ENCODE measurements at regions not wholly inside any gene's neighbourhood (a gene's known extent, or its start where the extent isn't known, plus 50 kb on each side); places are given as distances from the start of the nearest gene placed in this dataset.

DNA sequence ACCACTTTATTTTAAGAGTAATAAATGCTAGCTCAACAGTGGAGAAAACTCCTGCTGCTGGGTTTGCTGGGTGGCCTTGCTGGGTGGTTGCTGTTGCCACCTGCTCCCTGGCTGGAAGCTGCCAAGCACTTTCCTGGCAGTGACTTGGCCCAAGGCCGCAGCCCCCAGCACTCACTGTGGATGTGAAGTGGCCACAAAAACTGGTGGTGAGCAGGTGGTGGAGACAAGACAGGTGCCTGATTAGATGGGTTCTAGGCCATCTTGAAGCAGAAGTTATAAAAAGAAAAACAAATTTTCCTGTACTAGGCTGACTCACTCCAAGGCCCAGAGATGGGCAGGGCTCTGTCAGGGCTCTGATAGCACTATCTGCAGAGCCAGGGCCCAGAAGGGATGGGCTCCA, 224.7 kb upstream of the NLRP1 start:
- no peak for DNase-seq (ENCODE audit: low spot score)
- Histone ChIP-seq H3K9me3 (ENCODE audit: control insufficient read depth in 4 of 4, low read length in 3 of 4) (peaks cover 7 to 26% (median 11%) of the 10 kb centered on the region in 4 donors), H3K4me3 (ENCODE audit: low read depth in 1 of 3, low read length in 3 of 3) (no peak overlapping the region), H3K9ac (ENCODE audit: low read depth in 1 of 2, low read length in 2 of 2) (no peak overlapping the region), H3K27me3 (ENCODE audit: control insufficient read depth in 4 of 4, insufficient read depth in 4 of 4, low read length in 3 of 4) (peaks cover 0 to 7% (median 2%) of the 10 kb centered on the region in 4 donors), H3K36me3 (ENCODE audit: control insufficient read depth in 4 of 4, insufficient read depth in 3 of 4, low read depth in 1 of 4, low read length in 3 of 4) (no peaks in the 10 kb centered on the region), H3K4me1 (ENCODE audit: control insufficient read depth in 4 of 4, insufficient read depth in 4 of 4, low read length in 3 of 4) (no peaks in the 10 kb centered on the region), H3K27ac (ENCODE audit: low read depth in 1 of 2, low read length in 2 of 2) (no peak overlapping the region)
- TF ChIP-seq EGR1 (IDR thresholded peaks at IDR 0.05; ENCODE audit: low read depth in 2 of 2): no peak
- no peak for TF ChIP-seq NR2F2 (IDR thresholded peaks at IDR 0.05)
- no peak for TF ChIP-seq HNF4G (IDR thresholded peaks at IDR 0.05)
- no peak for TF ChIP-seq RXRA (IDR thresholded peaks at IDR 0.05)
- TF ChIP-seq TAF1 (conservative IDR thresholded peaks at IDR 0.05): no peak
- TF ChIP-seq, protein P1, sequence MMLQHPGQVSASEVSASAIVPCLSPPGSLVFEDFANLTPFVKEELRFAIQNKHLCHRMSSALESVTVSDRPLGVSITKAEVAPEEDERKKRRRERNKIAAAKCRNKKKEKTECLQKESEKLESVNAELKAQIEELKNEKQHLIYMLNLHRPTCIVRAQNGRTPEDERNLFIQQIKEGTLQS (IDR thresholded peaks at IDR 0.05): no peak
- TF ChIP-seq, protein P2, sequence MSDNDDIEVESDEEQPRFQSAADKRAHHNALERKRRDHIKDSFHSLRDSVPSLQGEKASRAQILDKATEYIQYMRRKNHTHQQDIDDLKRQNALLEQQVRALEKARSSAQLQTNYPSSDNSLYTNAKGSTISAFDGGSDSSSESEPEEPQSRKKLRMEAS (IDR thresholded peaks at IDR 0.05): no peak
- no peak for TF ChIP-seq HNF4A (conservative IDR thresholded peaks at IDR 0.05)
- no peak for TF ChIP-seq GABPA (IDR thresholded peaks at IDR 0.05 in 1 of 2, conservative IDR thresholded peaks at IDR 0.05 in 1 of 2)
- TF ChIP-seq JUND (IDR thresholded peaks at IDR 0.05): no peak
- TF ChIP-seq FOXA2 (IDR thresholded peaks at IDR 0.05): no peak
- no peak for TF ChIP-seq FOXA1 (IDR thresholded peaks at IDR 0.05)
- TF ChIP-seq YY1 (IDR thresholded peaks at IDR 0.05): no peak
- no peak for TF ChIP-seq SP1 (IDR thresholded peaks at IDR 0.05)
- TF ChIP-seq RAD21 (IDR thresholded peaks at IDR 0.05): no peak
- 94% methylated on average over 1 of the region's 1 CpG for WGBS

GRCh38 chr17:5809580-5810188, 225.4 kb upstream of the NLRP1 start:
- DNase-seq (ENCODE audit: low spot score): no peak
- Histone ChIP-seq H3K27me3 (ENCODE audit: control insufficient read depth in 4 of 4, insufficient read depth in 4 of 4, low read length in 3 of 4) (peaks cover 0 to 7% (median 2%) of the 10 kb centered on the region in 4 donors), H3K9ac (ENCODE audit: low read depth in 1 of 2, low read length in 2 of 2) (no peak overlapping the region), H3K4me1 (ENCODE audit: control insufficient read depth in 4 of 4, insufficient read depth in 4 of 4, low read length in 3 of 4) (no peaks in the 10 kb centered on the region), H3K36me3 (ENCODE audit: control insufficient read depth in 4 of 4, insufficient read depth in 3 of 4, low read depth in 1 of 4, low read length in 3 of 4) (no peaks in the 10 kb centered on the region), H3K4me3 (ENCODE audit: low read depth in 1 of 3, low read length in 3 of 3) (no peak overlapping the region), H3K27ac (ENCODE audit: low read depth in 1 of 2, low read length in 2 of 2) (no peak overlapping the region), H3K9me3 (ENCODE audit: control insufficient read depth in 4 of 4, low read length in 3 of 4) (peaks cover 7 to 26% (median 11%) of the 10 kb centered on the region in 4 donors)
- TF ChIP-seq GABPA (IDR thresholded peaks at IDR 0.05 in 1 of 2, conservative IDR thresholded peaks at IDR 0.05 in 1 of 2) (no peak), TAF1 (conservative IDR thresholded peaks at IDR 0.05) (no peak), YY1 (IDR thresholded peaks at IDR 0.05) (no peak), FOXA1 (IDR thresholded peaks at IDR 0.05) (no peak), CTCF (IDR thresholded peaks at IDR 0.05; ENCODE audit: low read depth, low read length, missing input control) (no peak), NR2F2 (IDR thresholded peaks at IDR 0.05) (no peak), RXRA (IDR thresholded peaks at IDR 0.05) (no peak), HNF4G (IDR thresholded peaks at IDR 0.05) (no peak), FOXA2 (IDR thresholded peaks at IDR 0.05) (no peak), JUND (IDR thresholded peaks at IDR 0.05) (no peak), HNF4A (conservative IDR thresholded peaks at IDR 0.05) (no peak), EGR1 (IDR thresholded peaks at IDR 0.05; ENCODE audit: low read depth in 2 of 2) (no peak), RAD21 (IDR thresholded peaks at IDR 0.05) (no peak)
- TF ChIP-seq, protein P1 (IDR thresholded peaks at IDR 0.05): no peak
- TF ChIP-seq, protein P3, sequence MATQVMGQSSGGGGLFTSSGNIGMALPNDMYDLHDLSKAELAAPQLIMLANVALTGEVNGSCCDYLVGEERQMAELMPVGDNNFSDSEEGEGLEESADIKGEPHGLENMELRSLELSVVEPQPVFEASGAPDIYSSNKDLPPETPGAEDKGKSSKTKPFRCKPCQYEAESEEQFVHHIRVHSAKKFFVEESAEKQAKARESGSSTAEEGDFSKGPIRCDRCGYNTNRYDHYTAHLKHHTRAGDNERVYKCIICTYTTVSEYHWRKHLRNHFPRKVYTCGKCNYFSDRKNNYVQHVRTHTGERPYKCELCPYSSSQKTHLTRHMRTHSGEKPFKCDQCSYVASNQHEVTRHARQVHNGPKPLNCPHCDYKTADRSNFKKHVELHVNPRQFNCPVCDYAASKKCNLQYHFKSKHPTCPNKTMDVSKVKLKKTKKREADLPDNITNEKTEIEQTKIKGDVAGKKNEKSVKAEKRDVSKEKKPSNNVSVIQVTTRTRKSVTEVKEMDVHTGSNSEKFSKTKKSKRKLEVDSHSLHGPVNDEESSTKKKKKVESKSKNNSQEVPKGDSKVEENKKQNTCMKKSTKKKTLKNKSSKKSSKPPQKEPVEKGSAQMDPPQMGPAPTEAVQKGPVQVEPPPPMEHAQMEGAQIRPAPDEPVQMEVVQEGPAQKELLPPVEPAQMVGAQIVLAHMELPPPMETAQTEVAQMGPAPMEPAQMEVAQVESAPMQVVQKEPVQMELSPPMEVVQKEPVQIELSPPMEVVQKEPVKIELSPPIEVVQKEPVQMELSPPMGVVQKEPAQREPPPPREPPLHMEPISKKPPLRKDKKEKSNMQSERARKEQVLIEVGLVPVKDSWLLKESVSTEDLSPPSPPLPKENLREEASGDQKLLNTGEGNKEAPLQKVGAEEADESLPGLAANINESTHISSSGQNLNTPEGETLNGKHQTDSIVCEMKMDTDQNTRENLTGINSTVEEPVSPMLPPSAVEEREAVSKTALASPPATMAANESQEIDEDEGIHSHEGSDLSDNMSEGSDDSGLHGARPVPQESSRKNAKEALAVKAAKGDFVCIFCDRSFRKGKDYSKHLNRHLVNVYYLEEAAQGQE (IDR thresholded peaks at IDR 0.05): no peak
- WGBS: 88% methylated on average over 3 of the region's 3 CpGs
